ENCODE measurements at regions not wholly inside any gene's neighbourhood (a gene's known extent, or its start where the extent isn't known, plus 50 kb on each side); places are given as distances from the start of the nearest gene placed in this dataset.
"Not testable (repeated sequence)": the region's sequence is repeated elsewhere in the genome, so short reads cannot be mapped to it uniquely, and the experiment has no call there.

- H3K4me2 ChIP-seq; DNase-seq (ENCODE audit: low read depth in 1 of 2, low spot score in 1 of 2); H3K27ac ChIP-seq; H3K9me3 ChIP-seq; CTCF ChIA-PET; H3K4me3 ChIP-seq; FAIRE-seq; POLR2A ChIA-PET; H3K4me1 ChIP-seq; ATAC-seq: not testable (repeated sequence)
- WGBS (ENCODE audit: missing lambda C conversion rate) = no CpG with 5 or more reads among the region's 2 CpGs
Measured at GRCh38 chrY:18718714-18719113, 54.8 kb downstream of the HSFY2 start.

GRCh38 chrY:18720395-18720794 is 53.1 kb downstream of the HSFY2 start:
- H3K4me2 ChIP-seq; CTCF ChIA-PET; H3K9me3 ChIP-seq; FAIRE-seq; POLR2A ChIA-PET; ATAC-seq; H3K27ac ChIP-seq; H3K4me3 ChIP-seq; H3K4me1 ChIP-seq; DNase-seq (ENCODE audit: low read depth in 1 of 2, low spot score in 1 of 2): not testable (repeated sequence)
- WGBS (ENCODE audit: missing lambda C conversion rate) = no CpG with 5 or more reads among the region's 5 CpGs
